ENCODE measurements at regions not wholly inside any gene's neighbourhood (a gene's known extent, or its start where the extent isn't known, plus 50 kb on each side); places are given as distances from the start of the nearest gene placed in this dataset.

GRCh38 chr2:38466409-38466808 is 89.3 kb upstream of the ATL2 start:
- FAIRE-seq (no peak), DNase-seq (ENCODE audit: low read depth, low spot score) (no peak)
- no peak overlapping the region for H3K9ac ChIP-seq (replicated peaks; ENCODE audit: extremely low read depth, insufficient read depth, low read length)
- H3K27ac ChIP-seq (ENCODE audit: insufficient read depth, low read depth, low read length) = no peak overlapping the region
- H3K4me2 ChIP-seq (ENCODE audit: insufficient read depth, low read length) = no peak overlapping the region
- CTCF ChIA-PET = interaction anchor here (1.2 to 5.3 kb wide), 3 partner anchors 42 to 150 kb away, joined by 6 to 68 read pairs (median 17); partner anchors contain the start of gene ATL2
- peaks cover 5 to 6% of the 10 kb centered on the region in 2 experiments for H3K27me3 ChIP-seq (ENCODE audit: control insufficient read depth in 2 of 2, insufficient read depth in 2 of 2, low read length in 2 of 2)
- H3K9me1 ChIP-seq (replicated peaks; ENCODE audit: control insufficient read depth, extremely low read depth, insufficient read depth, low read length) = no peaks in the 10 kb centered on the region
- no peaks in the 10 kb centered on the region for H3K36me3 ChIP-seq (ENCODE audit: control insufficient read depth in 2 of 2, extremely low read depth in 1 of 2, insufficient read depth in 2 of 2, low read length in 2 of 2)
- POLR2A ChIA-PET = no interaction called here
- no peak overlapping the region for H3K4me3 ChIP-seq (replicated peaks in 1 of 3; ENCODE audit: insufficient read depth in 1 of 3, low read depth in 1 of 3, low read length in 3 of 3)
- intact Hi-C loops (cut with micrococcal nuclease) = loop anchor here (5.0 kb wide), 1 partner anchor 149 kb away; no protein-coding TSS in a partner anchor
- no peaks in the 10 kb centered on the region for H4K20me1 ChIP-seq (replicated peaks; ENCODE audit: control insufficient read depth, extremely low read depth, insufficient read depth, low read length)
- no peak overlapping the region for H2AFZ ChIP-seq (ENCODE audit: low read depth, low read length)
- H3K4me1 ChIP-seq (ENCODE audit: control insufficient read depth, extremely low read depth, insufficient read depth, low read length) = no peaks in the 10 kb centered on the region
- dilution Hi-C loops (cut with MboI; ENCODE audit: extremely low pct_ligation_motif_present, low sequenced_read_pairs) = no loop called here
- no peak for TF ChIP-seq FOS (IDR thresholded peaks at IDR 0.05; ENCODE audit: borderline replicate concordance, insufficient read depth, low read length)
- no peak for TF ChIP-seq GATA2 (IDR thresholded peaks at IDR 0.05; ENCODE audit: insufficient read depth, insufficient read length, low read depth, low read length)
- H3K79me2 ChIP-seq (ENCODE audit: control insufficient read depth, insufficient read depth, low read length) = no peaks in the 10 kb centered on the region
- BruUV-seq (replicated peaks) = no TSS peak
- H3K9me3 ChIP-seq (replicated peaks; ENCODE audit: control insufficient read depth, insufficient read depth, low read length) = no peaks in the 10 kb centered on the region

- Histone ChIP-seq H3K9me1 (replicated peaks; ENCODE audit: control insufficient read depth, extremely low read depth, insufficient read depth, low read length) (no peaks in the 10 kb centered on the region), H2AFZ (ENCODE audit: low read depth, low read length) (no peak overlapping the region), H3K27me3 (ENCODE audit: control insufficient read depth in 2 of 2, insufficient read depth in 2 of 2, low read length in 2 of 2) (peaks cover 2 to 3% of the 10 kb centered on the region in 2 experiments), H3K4me2 (ENCODE audit: insufficient read depth, low read length) (no peak overlapping the region), H3K36me3 (ENCODE audit: control insufficient read depth in 2 of 2, extremely low read depth in 1 of 2, insufficient read depth in 2 of 2, low read length in 2 of 2) (no peaks in the 10 kb centered on the region), H3K4me1 (ENCODE audit: control insufficient read depth, extremely low read depth, insufficient read depth, low read length) (no peaks in the 10 kb centered on the region), H3K4me3 (replicated peaks in 1 of 3; ENCODE audit: insufficient read depth in 1 of 3, low read depth in 1 of 3, low read length in 3 of 3) (no peak overlapping the region), H3K79me2 (ENCODE audit: control insufficient read depth, insufficient read depth, low read length) (no peaks in the 10 kb centered on the region), H3K9ac (replicated peaks; ENCODE audit: extremely low read depth, insufficient read depth, low read length) (no peak overlapping the region), H3K27ac (ENCODE audit: insufficient read depth, low read depth, low read length) (no peak overlapping the region), H3K9me3 (replicated peaks; ENCODE audit: control insufficient read depth, insufficient read depth, low read length) (no peaks in the 10 kb centered on the region), H4K20me1 (replicated peaks; ENCODE audit: control insufficient read depth, extremely low read depth, insufficient read depth, low read length) (no peaks in the 10 kb centered on the region)
- DNase-seq (ENCODE audit: low read depth, low spot score) (peak; percentile 40), FAIRE-seq (no peak)
- ChIA-PET POLR2A (no interaction called here), CTCF (interaction anchor here (0.6 to 5.3 kb wide), 8 partner anchors 10 to 160 kb away, joined by 3 to 68 read pairs (median 4); partner anchors contain the start of gene ATL2)
- dilution Hi-C loops (cut with MboI; ENCODE audit: extremely low pct_ligation_motif_present, low sequenced_read_pairs) = no loop called here
- TF ChIP-seq GATA2 (IDR thresholded peaks at IDR 0.05; ENCODE audit: insufficient read depth, insufficient read length, low read depth, low read length) = no peak
- TF ChIP-seq CTCF (IDR thresholded peaks at IDR 0.05; ENCODE audit: extremely low read depth in 1 of 2, insufficient read depth in 1 of 2, low read depth in 1 of 2, low read length in 2 of 2) = peak in 1 of 2 donors; percentile 54
- TF ChIP-seq POLR2AphosphoS5 (IDR thresholded peaks at IDR 0.05; ENCODE audit: insufficient read depth, low read depth, low read length) = no peak
- intact Hi-C loops (cut with micrococcal nuclease) = loop anchor here (5.0 kb wide), 1 partner anchor 148 kb away; no protein-coding TSS in a partner anchor
- no TSS peak for BruUV-seq (replicated peaks)
Measured at GRCh38 chr2:38465789-38466127, 88.7 kb upstream of the ATL2 start.
